GM18511 (cell line): ENCODE measurements at regions not wholly inside any gene's neighbourhood (a gene's known extent, or its start where the extent isn't known, plus 50 kb on each side); places are given as distances from the start of the nearest gene placed in this dataset.

Source experiments
- ATAC-seq: cut with Tn5 transposase; IDR thresholded peaks from one replicate; pipeline ENCODE4 v1.9.1; 2021; ENCODE audit warnings: mild to moderate bottlenecking, moderate library complexity; ENCODE audit not compliant: unreplicated experiment

- no peak for ATAC-seq
Measured at GRCh38 chr1:224846119-224846907, 83.2 kb upstream of the DNAH14 start.

- ATAC-seq = no peak
Measured at GRCh38 chr1:224850446-224850845, 79.0 kb upstream of the DNAH14 start.

- peak; percentile 77 for ATAC-seq
Measured at GRCh38 chr1:224851210-224851847, 78.1 kb upstream of the DNAH14 start.

- peak; percentile 38 for ATAC-seq
Measured at GRCh38 chr1:224851848-224852261, 77.6 kb upstream of the DNAH14 start.

GRCh38 chr1:224852901-224853568 is 76.4 kb upstream of the DNAH14 start:
- no peak for ATAC-seq

- ATAC-seq = no peak
Measured at GRCh38 chr1:224856973-224857372, 72.5 kb upstream of the DNAH14 start.

- ATAC-seq = no peak
Measured at GRCh38 chr1:224859651-224860050, 69.8 kb upstream of the DNAH14 start.

- no peak for ATAC-seq
Measured at GRCh38 chr1:224860488-224861338, 68.8 kb upstream of the DNAH14 start.

GRCh38 chr1:224861339-224861716 is 68.1 kb upstream of the DNAH14 start:
- ATAC-seq = no peak

- ATAC-seq = no peak
Measured at GRCh38 chr1:224863486-224863885, 66.0 kb upstream of the DNAH14 start.

GRCh38 chr1:224864006-224864405 is 65.5 kb upstream of the DNAH14 start:
- no peak for ATAC-seq

GRCh38 chr1:224865510-224865909 is 64.0 kb upstream of the DNAH14 start:
- ATAC-seq = no peak

GRCh38 chr1:224866940-224867339 is 62.5 kb upstream of the DNAH14 start:
- no peak for ATAC-seq

GRCh38 chr1:224867715-224868114 is 61.8 kb upstream of the DNAH14 start:
- no peak for ATAC-seq

GRCh38 chr1:224872832-224873433 is 56.5 kb upstream of the DNAH14 start:
- ATAC-seq = no peak

- ATAC-seq = no peak
Measured at GRCh38 chr1:224873434-224874369, 55.8 kb upstream of the DNAH14 start.

GRCh38 chr1:224874775-224875174 is 54.7 kb upstream of the DNAH14 start:
- ATAC-seq = no peak

- ATAC-seq = no peak
Measured at GRCh38 chr1:224879162-224879803, 50.2 kb upstream of the DNAH14 start.
